Keratinocyte (primary cell): ENCODE measurements at regions not wholly inside any gene's neighbourhood (a gene's known extent, or its start where the extent isn't known, plus 50 kb on each side); places are given as distances from the start of the nearest gene placed in this dataset.

ENCODE experiments used
- DNase-seq: peaks from one replicate; pipeline ENCODE4 v3.0.0-alpha.2; 2011; ENCODE audit warnings: low read depth, missing footprints, low spot score
- FAIRE-seq: peaks from 2 replicates; lab custom pipeline; 2011; peaks lifted over from hg19 to GRCh38; lab: Jason Lieb, UNC
- H2AFZ ChIP-seq: 2 replicates; pipeline ENCODE4 v1.6.0; 2012; ENCODE audit warnings: low read length, control low read depth, inconsistent platforms; ENCODE audit not compliant: control insufficient read depth
- H3K27ac ChIP-seq: 2 replicates; pipeline ENCODE4 v1.5.1; 2011; ENCODE audit warnings: low read length; ENCODE audit not compliant: control insufficient read depth, insufficient read depth
- H3K27me3 ChIP-seq: 3 replicates; pipeline ENCODE4 v1.6.0; 2011; ENCODE audit warnings: low read length; ENCODE audit not compliant: control insufficient read depth, insufficient read depth; ENCODE audit errors: extremely low read depth
- H3K36me3 ChIP-seq, 2 experiments: 2 replicates in 1 of 2; 3 replicates in 1 of 2; pipeline ENCODE4 v1.5.1; 2011; ENCODE audit warnings: low read length in 2 of 2, mild to moderate bottlenecking in 1 of 2; ENCODE audit not compliant: control insufficient read depth in 2 of 2, insufficient read depth in 2 of 2; ENCODE audit errors: extremely low read depth in 1 of 2
- H3K4me1 ChIP-seq: 3 replicates; pipeline ENCODE4 v1.5.1; 2011; ENCODE audit warnings: low read length; ENCODE audit not compliant: control insufficient read depth, insufficient read depth; ENCODE audit errors: extremely low read depth
- H3K4me2 ChIP-seq: 3 replicates; pipeline ENCODE4 v1.6.0; 2011; ENCODE audit warnings: low read depth, low read length; ENCODE audit not compliant: control insufficient read depth, insufficient read depth; ENCODE audit errors: extremely low read depth
- H3K4me3 ChIP-seq, 3 experiments: fragments of 200-600 bp in 1 of 3; sonication (generic) in 1 of 3; 2 replicates in 2 of 3; 3 replicates in 1 of 3; pipeline ENCODE4 v1.5.1; 2011 to 2016; ENCODE audit warnings: low read length in 3 of 3, mild to moderate bottlenecking in 3 of 3, control low read depth in 2 of 3, inconsistent platforms in 1 of 3, low read depth in 1 of 3, mixed read lengths in 1 of 3, mixed run types in 1 of 3, moderate library complexity in 1 of 3; ENCODE audit not compliant: control insufficient read depth in 2 of 3, insufficient read depth in 2 of 3; ENCODE audit errors: extremely low read depth in 1 of 3
- H3K79me2 ChIP-seq: 2 replicates; pipeline ENCODE4 v1.6.0; 2012; ENCODE audit warnings: low read length; ENCODE audit not compliant: control insufficient read depth, insufficient read depth
- H3K9ac ChIP-seq: 3 replicates; pipeline ENCODE4 v1.6.0; 2011; ENCODE audit warnings: low read length; ENCODE audit not compliant: control insufficient read depth, insufficient read depth; ENCODE audit errors: extremely low read depth
- H3K9me1 ChIP-seq: 3 replicates; pipeline ENCODE4 v1.6.0; 2011; ENCODE audit warnings: low read length; ENCODE audit not compliant: control insufficient read depth, insufficient read depth; ENCODE audit errors: extremely low read depth
- H3K9me3 ChIP-seq: 2 replicates; pipeline ENCODE4 v1.5.1; 2012; ENCODE audit warnings: low read depth, low read length; ENCODE audit not compliant: control insufficient read depth
- H4K20me1 ChIP-seq: 3 replicates; pipeline ENCODE4 v1.6.0; 2011; ENCODE audit warnings: low read length; ENCODE audit not compliant: control insufficient read depth, insufficient read depth; ENCODE audit errors: extremely low read depth
- EZH2 ChIP-seq: IDR thresholded peaks from one replicate; pipeline ENCODE4 v1.6.1; 2012; ENCODE audit warnings: inconsistent platforms, mild to moderate bottlenecking, low read length, moderate library complexity
- dilution Hi-C: fragments of 300-500 bp; cut with MboI; formaldehyde crosslinking; loops from one replicate; pipeline ENCODE4 v1.7.0; 2020; ENCODE audit warnings: low sequenced_read_pairs; ENCODE audit not compliant: extremely low pct_ligation_motif_present
- TF ChIP-seq, protein P1 (sequence below), 3 experiments: IDR thresholded peaks in 1 of 3; conservative IDR thresholded peaks in 1 of 3; optimal IDR thresholded peaks in 1 of 3; 2 replicates in 2 of 3; 3 replicates in 1 of 3; pipeline versions ENCODE3 to v1.5.1; 2011; ENCODE audit warnings: low read length in 3 of 3, mild to moderate bottlenecking in 3 of 3, moderate library complexity in 2 of 3, control low read depth in 1 of 3, inconsistent platforms in 1 of 3; ENCODE audit not compliant: insufficient read depth in 2 of 3; ENCODE audit errors: extremely low read depth in 1 of 3

DNA sequence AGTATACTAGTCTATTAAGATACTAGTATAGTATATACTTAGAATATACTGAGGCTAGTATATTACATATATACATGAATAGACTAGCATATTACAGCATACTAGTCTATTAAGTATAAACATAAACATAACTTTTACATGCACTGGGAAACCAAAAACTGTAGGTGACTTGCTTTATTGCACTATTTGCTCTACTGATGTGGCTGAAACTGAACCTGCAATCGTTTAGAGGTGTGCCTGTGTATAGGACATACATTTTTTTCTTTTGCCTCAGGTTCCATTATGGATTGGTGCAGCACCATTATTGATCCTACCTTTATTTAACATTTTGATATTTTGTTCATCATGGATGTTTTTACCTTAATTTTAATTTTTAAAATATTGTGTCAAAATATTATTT is 143.2 kb upstream of the RGS6 start:
- no peaks in the 10 kb centered on the region for H3K4me1 ChIP-seq
- no peak overlapping the region for H3K4me2 ChIP-seq
- H3K9ac ChIP-seq: no peak overlapping the region
- H3K27me3 ChIP-seq: no peaks in the 10 kb centered on the region
- dilution Hi-C loops: no loop called here
- H3K27ac ChIP-seq: no peak overlapping the region
- H4K20me1 ChIP-seq: no peaks in the 10 kb centered on the region
- H3K9me3 ChIP-seq: no peaks in the 10 kb centered on the region
- no peaks in the 10 kb centered on the region for H3K36me3 ChIP-seq
- TF ChIP-seq, protein P1, sequence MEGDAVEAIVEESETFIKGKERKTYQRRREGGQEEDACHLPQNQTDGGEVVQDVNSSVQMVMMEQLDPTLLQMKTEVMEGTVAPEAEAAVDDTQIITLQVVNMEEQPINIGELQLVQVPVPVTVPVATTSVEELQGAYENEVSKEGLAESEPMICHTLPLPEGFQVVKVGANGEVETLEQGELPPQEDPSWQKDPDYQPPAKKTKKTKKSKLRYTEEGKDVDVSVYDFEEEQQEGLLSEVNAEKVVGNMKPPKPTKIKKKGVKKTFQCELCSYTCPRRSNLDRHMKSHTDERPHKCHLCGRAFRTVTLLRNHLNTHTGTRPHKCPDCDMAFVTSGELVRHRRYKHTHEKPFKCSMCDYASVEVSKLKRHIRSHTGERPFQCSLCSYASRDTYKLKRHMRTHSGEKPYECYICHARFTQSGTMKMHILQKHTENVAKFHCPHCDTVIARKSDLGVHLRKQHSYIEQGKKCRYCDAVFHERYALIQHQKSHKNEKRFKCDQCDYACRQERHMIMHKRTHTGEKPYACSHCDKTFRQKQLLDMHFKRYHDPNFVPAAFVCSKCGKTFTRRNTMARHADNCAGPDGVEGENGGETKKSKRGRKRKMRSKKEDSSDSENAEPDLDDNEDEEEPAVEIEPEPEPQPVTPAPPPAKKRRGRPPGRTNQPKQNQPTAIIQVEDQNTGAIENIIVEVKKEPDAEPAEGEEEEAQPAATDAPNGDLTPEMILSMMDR (optimal IDR thresholded peaks at IDR 0.05 in 1 of 3, IDR thresholded peaks at IDR 0.05 in 1 of 3, conservative IDR thresholded peaks at IDR 0.05 in 1 of 3; ENCODE audit: extremely low read depth in 1 of 3, insufficient read depth in 2 of 3, low read length in 3 of 3): no peak
- no peak for TF ChIP-seq EZH2
- H3K4me3 ChIP-seq: no peak overlapping the region
- H3K79me2 ChIP-seq: no peaks in the 10 kb centered on the region
- no peak for FAIRE-seq
- DNase-seq: no peak
- H2AFZ ChIP-seq: no peak overlapping the region
- H3K9me1 ChIP-seq: no peaks in the 10 kb centered on the region

DNA sequence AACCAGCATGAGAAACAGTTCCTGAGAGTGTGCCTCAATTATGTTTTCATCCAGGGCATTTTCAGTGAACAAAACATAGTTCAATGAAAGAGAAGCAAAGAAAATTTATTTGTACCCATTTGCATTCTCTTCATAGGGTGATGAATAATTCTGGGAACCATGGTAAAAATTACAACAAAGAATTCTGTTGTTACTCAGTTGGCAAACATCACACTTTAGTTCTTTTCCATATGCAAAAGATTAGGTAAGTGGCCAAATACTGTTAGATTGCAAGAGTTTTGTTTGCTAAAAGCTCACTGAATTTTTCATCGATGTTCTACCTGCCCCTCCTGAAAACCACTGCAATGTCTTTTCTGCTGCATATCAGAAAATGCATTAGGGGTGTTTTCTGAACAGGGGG is 132.4 kb upstream of the RGS6 start:
- dilution Hi-C loops: no loop called here
- FAIRE-seq: no peak

More for the DNA sequence above, 132.4 kb upstream of the RGS6 start:
- Histone ChIP-seq H3K36me3 (no peaks in the 10 kb centered on the region), H3K4me2 (no peak overlapping the region), H4K20me1 (no peaks in the 10 kb centered on the region), H3K79me2 (no peaks in the 10 kb centered on the region), H3K27ac (no peak overlapping the region), H3K9ac (no peak overlapping the region), H3K4me1 (no peaks in the 10 kb centered on the region), H3K4me3 (no peak overlapping the region), H3K9me1 (no peaks in the 10 kb centered on the region), H3K9me3 (no peaks in the 10 kb centered on the region), H2AFZ (no peak overlapping the region), H3K27me3 (no peaks in the 10 kb centered on the region)
- DNase-seq: no peak
- TF ChIP-seq, protein P1 (optimal IDR thresholded peaks at IDR 0.05 in 1 of 3, IDR thresholded peaks at IDR 0.05 in 1 of 3, conservative IDR thresholded peaks at IDR 0.05 in 1 of 3; ENCODE audit: extremely low read depth in 1 of 3, insufficient read depth in 2 of 3, low read length in 3 of 3): no peak
- no peak for TF ChIP-seq EZH2
